ENCODE measurements at regions not wholly inside any gene's neighbourhood (a gene's known extent, or its start where the extent isn't known, plus 50 kb on each side); places are given as distances from the start of the nearest gene placed in this dataset.

DNA sequence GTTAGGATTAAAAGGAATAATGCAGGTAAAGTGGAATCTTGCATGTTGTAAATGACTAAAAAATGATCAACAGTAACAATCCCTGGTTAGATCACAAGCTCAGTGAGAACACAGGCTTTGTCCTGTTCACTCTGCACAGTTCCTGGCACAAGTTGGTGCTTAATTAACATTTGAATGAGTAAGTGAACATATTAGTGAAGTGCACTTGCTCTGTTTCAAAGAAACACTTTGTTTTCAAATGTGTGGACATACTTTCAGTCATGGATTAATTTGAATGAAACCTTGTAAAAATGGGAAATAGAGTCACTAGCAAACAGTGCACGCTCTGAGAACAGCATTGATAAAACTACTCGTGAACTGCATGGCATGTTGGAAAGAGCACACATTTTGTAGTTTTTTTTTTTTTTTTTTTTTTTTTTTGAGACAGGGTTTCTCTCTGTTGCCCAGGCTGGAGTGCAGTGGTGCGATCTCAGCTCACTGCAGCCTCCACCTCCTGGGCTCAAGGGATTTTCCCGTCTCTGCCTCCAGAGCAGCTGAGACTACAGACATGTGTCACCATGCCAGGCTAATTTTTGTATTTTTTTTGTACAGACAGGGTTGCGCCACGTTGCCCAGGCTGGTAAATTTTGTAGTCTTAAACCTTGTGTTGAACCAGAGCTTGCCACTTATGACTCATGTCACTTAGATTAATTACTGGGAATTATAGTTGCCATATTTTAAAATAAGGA is 159.9 kb downstream of the LURAP1L start:
- Histone ChIP-seq H4K20me1 (ENCODE audit: insufficient read depth, low read length) (no peaks in the 10 kb centered on the region), H3K27me3 (replicated peaks; ENCODE audit: insufficient read depth, low read length) (no peaks in the 10 kb centered on the region), H3K9me2 (replicated peaks; ENCODE audit: insufficient read depth, low read length) (no peaks in the 10 kb centered on the region), H3K9ac (ENCODE audit: low read length) (no peak overlapping the region), H3K9me3 (replicated peaks; ENCODE audit: insufficient read depth, low read length) (no peaks in the 10 kb centered on the region), H3K27ac (ENCODE audit: low read length) (no peak overlapping the region), H3F3A (ENCODE audit: insufficient read depth, low read length) (no peaks in the 10 kb centered on the region), H3K79me2 (ENCODE audit: low read length) (no peaks in the 10 kb centered on the region), H2AFZ (ENCODE audit: low read length) (no peak overlapping the region), H3K4me3 (ENCODE audit: low read length) (no peak overlapping the region), H3K36me3 (replicated peaks; ENCODE audit: insufficient read depth, low read length) (no peaks in the 10 kb centered on the region), H3K4me1 (ENCODE audit: low read length) (no peaks in the 10 kb centered on the region), H3K4me2 (ENCODE audit: low read depth, low read length) (no peak overlapping the region)
- TF ChIP-seq EZH2 (optimal IDR thresholded peaks at IDR 0.05; ENCODE audit: low read depth, low read length) = no peak
- no peak for TF ChIP-seq EZH2phosphoT487 (IDR thresholded peaks at IDR 0.05; ENCODE audit: low read length)
- TF ChIP-seq, protein P1, sequence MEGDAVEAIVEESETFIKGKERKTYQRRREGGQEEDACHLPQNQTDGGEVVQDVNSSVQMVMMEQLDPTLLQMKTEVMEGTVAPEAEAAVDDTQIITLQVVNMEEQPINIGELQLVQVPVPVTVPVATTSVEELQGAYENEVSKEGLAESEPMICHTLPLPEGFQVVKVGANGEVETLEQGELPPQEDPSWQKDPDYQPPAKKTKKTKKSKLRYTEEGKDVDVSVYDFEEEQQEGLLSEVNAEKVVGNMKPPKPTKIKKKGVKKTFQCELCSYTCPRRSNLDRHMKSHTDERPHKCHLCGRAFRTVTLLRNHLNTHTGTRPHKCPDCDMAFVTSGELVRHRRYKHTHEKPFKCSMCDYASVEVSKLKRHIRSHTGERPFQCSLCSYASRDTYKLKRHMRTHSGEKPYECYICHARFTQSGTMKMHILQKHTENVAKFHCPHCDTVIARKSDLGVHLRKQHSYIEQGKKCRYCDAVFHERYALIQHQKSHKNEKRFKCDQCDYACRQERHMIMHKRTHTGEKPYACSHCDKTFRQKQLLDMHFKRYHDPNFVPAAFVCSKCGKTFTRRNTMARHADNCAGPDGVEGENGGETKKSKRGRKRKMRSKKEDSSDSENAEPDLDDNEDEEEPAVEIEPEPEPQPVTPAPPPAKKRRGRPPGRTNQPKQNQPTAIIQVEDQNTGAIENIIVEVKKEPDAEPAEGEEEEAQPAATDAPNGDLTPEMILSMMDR (IDR thresholded peaks at IDR 0.05; ENCODE audit: low read length) = no peak
- DNase-seq = no peak

DNA sequence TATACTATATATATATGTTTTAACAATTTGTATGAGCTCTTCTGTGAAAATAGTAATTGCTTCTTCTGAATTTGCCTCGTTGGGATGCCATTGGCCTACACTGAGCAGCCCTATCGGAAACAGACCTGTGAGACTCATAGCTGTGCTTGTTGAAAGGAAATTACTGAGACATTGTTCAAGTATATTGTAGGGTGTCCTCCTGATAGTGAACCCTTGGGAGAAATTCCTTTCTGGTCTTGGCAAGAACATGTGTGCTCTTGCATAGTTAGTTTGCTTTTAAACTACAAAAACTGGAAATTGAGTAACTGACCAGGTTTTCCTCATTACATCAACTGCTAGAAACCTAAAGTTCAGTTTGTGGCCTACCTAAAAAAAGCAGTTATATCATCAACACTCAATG is 160.9 kb downstream of the LURAP1L start:
- no peaks in the 10 kb centered on the region for H3K9me3 ChIP-seq (replicated peaks; ENCODE audit: insufficient read depth, low read length)
- no peaks in the 10 kb centered on the region for H3K4me1 ChIP-seq (ENCODE audit: low read length)
- no peaks in the 10 kb centered on the region for H4K20me1 ChIP-seq (ENCODE audit: insufficient read depth, low read length)
- H3F3A ChIP-seq (ENCODE audit: insufficient read depth, low read length) = no peaks in the 10 kb centered on the region
- H3K79me2 ChIP-seq (ENCODE audit: low read length) = no peaks in the 10 kb centered on the region
- H2AFZ ChIP-seq (ENCODE audit: low read length) = no peak overlapping the region
- H3K36me3 ChIP-seq (replicated peaks; ENCODE audit: insufficient read depth, low read length) = no peaks in the 10 kb centered on the region
- TF ChIP-seq, protein P1 (IDR thresholded peaks at IDR 0.05; ENCODE audit: low read length) = no peak
- TF ChIP-seq EZH2phosphoT487 (IDR thresholded peaks at IDR 0.05; ENCODE audit: low read length) (no peak), EZH2 (optimal IDR thresholded peaks at IDR 0.05; ENCODE audit: low read depth, low read length) (no peak)
- no peak overlapping the region for H3K27ac ChIP-seq (ENCODE audit: low read length)
- H3K4me2 ChIP-seq (ENCODE audit: low read depth, low read length) = no peak overlapping the region
- DNase-seq = no peak
- H3K27me3 ChIP-seq (replicated peaks; ENCODE audit: insufficient read depth, low read length) = no peaks in the 10 kb centered on the region
- no peaks in the 10 kb centered on the region for H3K9me2 ChIP-seq (replicated peaks; ENCODE audit: insufficient read depth, low read length)
- H3K4me3 ChIP-seq (ENCODE audit: low read length) = no peak overlapping the region
- H3K9ac ChIP-seq (ENCODE audit: low read length) = no peak overlapping the region

DNA sequence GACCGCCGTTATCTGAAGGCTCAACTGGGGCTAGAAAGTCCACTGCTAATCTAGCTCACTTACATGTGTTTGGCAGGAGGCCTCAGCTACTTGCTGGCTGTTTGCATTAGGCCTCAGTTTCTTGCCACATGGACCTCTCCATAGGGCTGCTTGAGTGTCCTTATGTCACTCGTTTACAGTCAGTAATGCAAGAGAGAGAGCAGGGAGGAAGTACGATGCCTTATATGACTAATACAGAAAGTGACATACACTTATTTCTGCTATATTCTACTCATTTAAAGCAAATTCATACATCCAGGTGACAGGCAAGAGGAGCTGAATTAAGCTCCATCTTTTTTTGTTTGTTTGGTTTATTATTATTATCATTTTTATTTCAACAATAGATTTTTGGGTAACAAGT is 179.6 kb downstream of the LURAP1L start:
- Histone ChIP-seq H3K27ac (ENCODE audit: low read length) (no peak overlapping the region), H2AFZ (ENCODE audit: low read length) (no peak overlapping the region), H3K4me3 (ENCODE audit: low read length) (no peak overlapping the region), H3K9ac (ENCODE audit: low read length) (no peak overlapping the region), H3K79me2 (ENCODE audit: low read length) (no peaks in the 10 kb centered on the region), H3K4me2 (ENCODE audit: low read depth, low read length) (no peak overlapping the region), H3K9me2 (replicated peaks; ENCODE audit: insufficient read depth, low read length) (no peaks in the 10 kb centered on the region), H3K27me3 (replicated peaks; ENCODE audit: insufficient read depth, low read length) (no peaks in the 10 kb centered on the region), H3K9me3 (replicated peaks; ENCODE audit: insufficient read depth, low read length) (no peaks in the 10 kb centered on the region), H3K4me1 (ENCODE audit: low read length) (peaks cover 12% of the 10 kb centered on the region; the same call in 1 of the 2 replicates), H3F3A (ENCODE audit: insufficient read depth, low read length) (no peaks in the 10 kb centered on the region), H4K20me1 (ENCODE audit: insufficient read depth, low read length) (no peaks in the 10 kb centered on the region), H3K36me3 (replicated peaks; ENCODE audit: insufficient read depth, low read length) (no peaks in the 10 kb centered on the region)
- no peak for DNase-seq
- TF ChIP-seq EZH2phosphoT487 (IDR thresholded peaks at IDR 0.05; ENCODE audit: low read length) (no peak), EZH2 (optimal IDR thresholded peaks at IDR 0.05; ENCODE audit: low read depth, low read length) (no peak)
- TF ChIP-seq, protein P1 (IDR thresholded peaks at IDR 0.05; ENCODE audit: low read length) = no peak
